Endodermal cell (in vitro differentiated cells): ENCODE measurements at regions not wholly inside any gene's neighbourhood (a gene's known extent, or its start where the extent isn't known, plus 50 kb on each side); places are given as distances from the start of the nearest gene placed in this dataset.
A peak's percentile ranks its signal among the peaks of the same experiment; 100 is the strongest.

Experiments
- DNase-seq: peaks from one replicate; pipeline ENCODE4 v3.0.0-alpha.2; 2017
- H3K27ac ChIP-seq: 2 replicates; pipeline ENCODE4 v1.5.1; 2013; ENCODE audit warnings: mild to moderate bottlenecking, low read depth, low read length, moderate library complexity
- H3K27me3 ChIP-seq: 2 replicates; pipeline ENCODE4 v1.6.1; 2013; ENCODE audit warnings: mild to moderate bottlenecking, low read length, moderate library complexity; ENCODE audit not compliant: insufficient read depth, control insufficient read depth, poor library complexity, severe bottlenecking
- H3K36me3 ChIP-seq: 2 replicates; pipeline ENCODE4 v1.7.0; 2013; ENCODE audit warnings: mild to moderate bottlenecking, low read length, moderate library complexity; ENCODE audit not compliant: control insufficient read depth, insufficient read depth
- H3K4me1 ChIP-seq: one replicate; pipeline ENCODE4 v1.7.0; 2013; ENCODE audit warnings: low read length; ENCODE audit not compliant: control insufficient read depth, insufficient read depth
- H3K4me3 ChIP-seq: 2 replicates; pipeline ENCODE4 v1.5.1; 2013; ENCODE audit warnings: mild to moderate bottlenecking, low read length, moderate library complexity
- H3K9ac ChIP-seq: 2 replicates; pipeline ENCODE4 v1.6.1; 2013; ENCODE audit warnings: mild to moderate bottlenecking, low read length, moderate library complexity; ENCODE audit not compliant: poor library complexity, severe bottlenecking; ENCODE audit errors: extremely low read depth
- H3K9me3 ChIP-seq: 2 replicates; pipeline ENCODE4 v1.6.1; 2013; ENCODE audit warnings: mild to moderate bottlenecking, low read length, moderate library complexity; ENCODE audit not compliant: control insufficient read depth
- H3K27ac Mint-ChIP-seq: 2 replicates; pipeline ENCODE4 v1.8.0; 2020; ENCODE audit warnings: mixed read lengths
- H3K27me3 Mint-ChIP-seq: 2 replicates; pipeline ENCODE4 v1.8.0; 2021; ENCODE audit warnings: mild to moderate bottlenecking, mixed read lengths; ENCODE audit not compliant: insufficient read depth
- H3K36me3 Mint-ChIP-seq: 2 replicates; pipeline ENCODE4 v1.8.0; 2020; ENCODE audit warnings: low read depth, mixed read lengths
- H3K4me1 Mint-ChIP-seq: 2 replicates; pipeline ENCODE4 v1.8.0; 2020; ENCODE audit warnings: mixed read lengths
- H3K4me3 Mint-ChIP-seq: 2 replicates; pipeline ENCODE4 v1.8.0; 2020; ENCODE audit warnings: mild to moderate bottlenecking, moderate library complexity, mixed read lengths
- H3K9me3 Mint-ChIP-seq: 2 replicates; pipeline ENCODE4 v1.8.0; 2020; ENCODE audit warnings: mild to moderate bottlenecking, mixed read lengths
- CTCF ChIP-seq: fragments of 200-600 bp; sonication (generic); conservative IDR thresholded peaks from 2 replicates; pipeline ENCODE4 v1.5.0; 2021; ENCODE audit warnings: antibody characterized with exemption, mild to moderate bottlenecking
- WGBS, 2 experiments: methylation state at CpG; one replicate each; pipeline versions ENCODE4 v1.1.5 to v1.1.7; 2013; ENCODE audit warnings: missing lambda C conversion rate in 2 of 2, mixed read lengths in 1 of 2; ENCODE audit not compliant: insufficient coverage in 1 of 2, insufficient read length in 1 of 2; 5-methylcytosine and 5-hydroxymethylcytosine counted together

- no peaks in the 10 kb centered on the region for H3K36me3 Mint-ChIP-seq
- H3K4me1 Mint-ChIP-seq: peaks cover 5% of the 10 kb centered on the region
- H3K4me3 ChIP-seq: no peak overlapping the region
- no peak overlapping the region for H3K4me3 Mint-ChIP-seq
- H3K27me3 Mint-ChIP-seq: peaks cover 38% of the 10 kb centered on the region
- no peak overlapping the region for H3K9ac ChIP-seq
- H3K4me1 ChIP-seq: no peaks in the 10 kb centered on the region
- peaks cover 24% of the 10 kb centered on the region for H3K27me3 ChIP-seq
- no peaks in the 10 kb centered on the region for H3K36me3 ChIP-seq
- H3K27ac ChIP-seq: no peak overlapping the region
- peaks cover 4% of the 10 kb centered on the region for H3K9me3 Mint-ChIP-seq
- H3K9me3 ChIP-seq: peaks cover 7% of the 10 kb centered on the region
- H3K27ac Mint-ChIP-seq: no peak overlapping the region
- no peak for TF ChIP-seq CTCF
- no peak for DNase-seq
These were observed 418.5 kb upstream of the EEF2KMT start for GRCh38 chr16:5516115-5516514.

GRCh38 chr16:5512014-5512413 lies 414.4 kb upstream of the EEF2KMT start:
- H3K36me3 ChIP-seq: no peaks in the 10 kb centered on the region
- H3K9me3 Mint-ChIP-seq: peaks cover 4% of the 10 kb centered on the region
- H3K9ac ChIP-seq: no peak overlapping the region
- H3K4me3 Mint-ChIP-seq: no peak overlapping the region
- H3K4me1 Mint-ChIP-seq: peaks cover 10% of the 10 kb centered on the region
- WGBS, 2 experiments: 74% methylated on average over 3 to 4 of the region's 4 CpGs
- no peak overlapping the region for H3K27ac Mint-ChIP-seq
- DNase-seq: no peak
- H3K9me3 ChIP-seq: peaks cover 7% of the 10 kb centered on the region
- H3K4me3 ChIP-seq: no peak overlapping the region
- H3K4me1 ChIP-seq: no peaks in the 10 kb centered on the region
- H3K27me3 Mint-ChIP-seq: peaks cover 21% of the 10 kb centered on the region
- TF ChIP-seq CTCF: no peak
- no peaks in the 10 kb centered on the region for H3K36me3 Mint-ChIP-seq
- peaks cover 3% of the 10 kb centered on the region for H3K27me3 ChIP-seq
- H3K27ac ChIP-seq: no peak overlapping the region

- Mint-ChIP-seq H3K4me1 (peaks cover 10% of the 10 kb centered on the region), H3K27ac (no peak overlapping the region), H3K27me3 (peaks cover 30% of the 10 kb centered on the region), H3K9me3 (peaks cover 2% of the 10 kb centered on the region), H3K36me3 (no peaks in the 10 kb centered on the region), H3K4me3 (no peak overlapping the region)
- Histone ChIP-seq H3K4me3 (no peak overlapping the region), H3K27ac (peak overlapping the region; percentile 6), H3K9ac (no peak overlapping the region), H3K4me1 (no peaks in the 10 kb centered on the region), H3K9me3 (peaks cover 2% of the 10 kb centered on the region), H3K27me3 (peaks cover 7% of the 10 kb centered on the region), H3K36me3 (no peaks in the 10 kb centered on the region)
- peak; percentile 55 for DNase-seq
- no peak for TF ChIP-seq CTCF
- 17 to 66% methylated on average over 1 to 5 of the region's 5 CpGs for WGBS, 2 experiments
These were observed 413.3 kb upstream of the EEF2KMT start for GRCh38 chr16:5510819-5511370.
